Lower leg skin (tissue), 4 donors: ENCODE measurements at regions not wholly inside any gene's neighbourhood (a gene's known extent, or its start where the extent isn't known, plus 50 kb on each side); places are given as distances from the start of the nearest gene placed in this dataset.

Source experiments
- DNase-seq, 2 donors: peaks; one replicate each; pipeline ENCODE4 v3.0.0-alpha.2; 2019; ENCODE audit warnings: low spot score in 2 of 2
- H3K4me3 ChIP-seq: fragments of 200-600 bp; sonication (generic); 2 replicates; pipeline ENCODE4 v1.5.1; 2017; ENCODE audit warnings: mild to moderate bottlenecking, low read depth; ENCODE audit not compliant: poor library complexity, severe bottlenecking
- CTCF ChIP-seq, 3 donors: fragments of 450-650 bp; IDR thresholded peaks; one replicate each; pipeline ENCODE4 v1.5.1; 2016; ENCODE audit warnings: antibody characterized with exemption in 3 of 3, mild to moderate bottlenecking in 3 of 3, moderate library complexity in 2 of 3
- POLR2A ChIP-seq, 2 donors: fragments of 450-650 bp; IDR thresholded peaks; one replicate each; pipeline ENCODE4 v1.6.1; 2016 to 2017; ENCODE audit warnings: antibody characterized with exemption in 2 of 2, mild to moderate bottlenecking in 1 of 2, moderate library complexity in 1 of 2
- WGBS, 2 donors: methylation state at CpG; one replicate each; pipeline ENCODE4 v1.1.5; 2018; 5-methylcytosine and 5-hydroxymethylcytosine counted together
- intact Hi-C: fragments of 100-400 bp; cut with DNase I; formaldehyde crosslinking; loops from one replicate; pipeline ENCODE4 v1.15.0; 2023; ENCODE audit warnings: low total_unique reads

GRCh38 chr20:21796059-21796458, 90.6 kb downstream of the PAX1 start:
- no peak overlapping the region for H3K4me3 ChIP-seq
- no peak for TF ChIP-seq CTCF (IDR thresholded peaks at IDR 0.05)
- TF ChIP-seq POLR2A (IDR thresholded peaks at IDR 0.05): no peak
- 82 to 84% methylated on average over 1 of the region's 1 CpG for WGBS, 2 donors
- intact Hi-C loops: no loop called here
- no peak for DNase-seq

GRCh38 chr20:21788082-21788481, 82.6 kb downstream of the PAX1 start:
- no peak for TF ChIP-seq POLR2A (IDR thresholded peaks at IDR 0.05)
- no peak for TF ChIP-seq CTCF (IDR thresholded peaks at IDR 0.05)
- whole genome bisulfite sequencing, 2 donors: 66 to 73% methylated on average over 6 of the region's 6 CpGs
- H3K4me3 ChIP-seq: no peak overlapping the region
- DNase-seq: no peak
- intact Hi-C loops: no loop called here

DNA sequence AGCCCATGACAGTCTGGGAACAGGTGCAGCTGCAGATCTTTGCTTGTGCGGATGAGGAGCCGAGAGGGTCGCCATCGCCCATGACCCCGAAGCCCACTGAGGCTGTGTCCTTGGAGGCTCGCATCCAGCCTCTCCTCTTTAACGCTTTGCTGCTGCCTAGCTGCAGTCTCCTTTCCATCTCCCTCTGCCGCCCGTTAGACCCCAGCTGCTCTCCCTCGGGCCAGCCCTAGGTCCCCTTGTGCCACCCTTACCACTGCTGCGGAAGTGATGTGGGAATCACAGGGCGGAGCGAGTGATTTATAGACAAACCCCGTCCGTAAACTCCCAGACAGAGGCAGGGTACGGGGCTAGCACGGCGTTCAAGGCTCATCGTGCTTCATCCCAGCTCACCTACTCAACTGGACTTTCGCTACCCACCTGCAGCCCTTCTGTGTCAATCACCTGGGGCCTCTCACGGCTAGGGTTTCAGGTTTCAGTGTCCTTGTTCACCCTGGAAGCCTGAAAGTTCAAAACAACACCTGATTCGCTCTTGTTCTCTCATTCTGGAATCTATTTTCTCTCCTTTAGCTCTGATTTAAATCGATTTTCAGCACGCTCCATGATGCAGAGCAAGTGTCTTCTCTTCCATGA, 76.1 kb downstream of the PAX1 start:
- 65 to 75% methylated on average over 24 of the region's 24 CpGs for WGBS, 2 donors
- no peak overlapping the region for H3K4me3 ChIP-seq
- intact Hi-C loops: no loop called here
- no peak for DNase-seq
- TF ChIP-seq POLR2A (IDR thresholded peaks at IDR 0.05) (no peak), CTCF (IDR thresholded peaks at IDR 0.05) (no peak)

GRCh38 chr20:21780528-21780927, 75.1 kb downstream of the PAX1 start:
- WGBS, 2 donors: 67 to 70% methylated on average over 4 of the region's 4 CpGs
- no peak overlapping the region for H3K4me3 ChIP-seq
- no peak for TF ChIP-seq CTCF (IDR thresholded peaks at IDR 0.05)
- no peak for TF ChIP-seq POLR2A (IDR thresholded peaks at IDR 0.05)
- DNase-seq: no peak
- intact Hi-C loops: no loop called here
